CMK (cell line): ENCODE measurements at regions not wholly inside any gene's neighbourhood (a gene's known extent, or its start where the extent isn't known, plus 50 kb on each side); places are given as distances from the start of the nearest gene placed in this dataset.
"Not testable (repeated sequence)": the region's sequence is repeated elsewhere in the genome, so short reads cannot be mapped to it uniquely, and the experiment has no call there.

Experiments
- DNase-seq: peaks from one replicate; pipeline ENCODE4 v3.0.0-alpha.2; 2010; ENCODE audit warnings: low read depth

- DNase-seq, result no peak
Measured at GRCh38 chr13:18993884-18994660, 187.6 kb downstream of the TUBA3C start.

- DNase-seq, result no peak
Measured at GRCh38 chr13:18992791-18993190, 188.8 kb downstream of the TUBA3C start.

- no peak for DNase-seq
Measured at GRCh38 chr13:18991060-18991459, 190.6 kb downstream of the TUBA3C start.

GRCh38 chr13:18978447-18978846 lies 203.2 kb downstream of the TUBA3C start:
- DNase-seq, result no peak

- DNase-seq, result no peak
Measured at GRCh38 chr13:18977857-18978256, 203.8 kb downstream of the TUBA3C start.

GRCh38 chr13:18971576-18972219 lies 209.9 kb downstream of the TUBA3C start:
- no peak for DNase-seq

- DNase-seq, result no peak
Measured at GRCh38 chr13:18965347-18965855, 216.2 kb downstream of the TUBA3C start.

- DNase-seq, result no peak
Measured at GRCh38 chr13:18964942-18965341, 216.7 kb downstream of the TUBA3C start.

- not testable (repeated sequence) for DNase-seq
Measured at GRCh38 chr13:18963684-18964083, 217.9 kb downstream of the TUBA3C start.

- no peak for DNase-seq
Measured at GRCh38 chr13:18962168-18962734, 219.4 kb downstream of the TUBA3C start.

- no peak for DNase-seq
Measured at GRCh38 chr13:18961383-18962117, 220.1 kb downstream of the TUBA3C start.

GRCh38 chr13:18960637-18961227 lies 220.9 kb downstream of the TUBA3C start:
- no peak for DNase-seq

GRCh38 chr13:18959996-18960395 lies 221.6 kb downstream of the TUBA3C start:
- no peak for DNase-seq

GRCh38 chr13:18959229-18959628 lies 222.4 kb downstream of the TUBA3C start:
- no peak for DNase-seq

GRCh38 chr13:18956473-18957078 lies 225.0 kb downstream of the TUBA3C start:
- no peak for DNase-seq

GRCh38 chr13:18954254-18954653 lies 227.4 kb downstream of the TUBA3C start:
- DNase-seq, result no peak

- DNase-seq, result no peak
Measured at GRCh38 chr13:18953139-18953930, 228.3 kb downstream of the TUBA3C start.

- no peak for DNase-seq
Measured at GRCh38 chr13:18952225-18953016, 229.2 kb downstream of the TUBA3C start.

GRCh38 chr13:18951412-18951811 lies 230.2 kb downstream of the TUBA3C start:
- no peak for DNase-seq

- DNase-seq, result no peak
Measured at GRCh38 chr13:18949970-18950369, 231.7 kb downstream of the TUBA3C start.
